ENCODE measurements at regions not wholly inside any gene's neighbourhood (a gene's known extent, or its start where the extent isn't known, plus 50 kb on each side); places are given as distances from the start of the nearest gene placed in this dataset.
A peak's percentile ranks its signal among the peaks of the same experiment; 100 is the strongest.

GRCh38 chr9:120291050-120291449 is 288.9 kb downstream of the CDK5RAP2 start:
- H3K36me3 Mint-ChIP-seq (ENCODE audit: low read depth): no peaks in the 10 kb centered on the region
- no peak for DNase-seq
- peaks cover 6% of the 10 kb centered on the region for H3K9me3 Mint-ChIP-seq
- no peak for TF ChIP-seq CTCF (IDR thresholded peaks at IDR 0.05)
- H3K27me3 Mint-ChIP-seq (ENCODE audit: low read depth, poor library complexity): peaks cover 6% of the 10 kb centered on the region
- H3K27ac Mint-ChIP-seq: no peak overlapping the region
- no peaks in the 10 kb centered on the region for H3K4me1 Mint-ChIP-seq
- no peak overlapping the region for H3K4me3 Mint-ChIP-seq

GRCh38 chr9:120289990-120290975 is 289.7 kb downstream of the CDK5RAP2 start:
- H3K4me1 Mint-ChIP-seq: no peaks in the 10 kb centered on the region
- H3K36me3 Mint-ChIP-seq (ENCODE audit: low read depth): no peaks in the 10 kb centered on the region
- no peak for TF ChIP-seq CTCF (IDR thresholded peaks at IDR 0.05)
- H3K27ac Mint-ChIP-seq: no peak overlapping the region
- H3K4me3 Mint-ChIP-seq: no peak overlapping the region
- no peak for DNase-seq
- peaks cover 5% of the 10 kb centered on the region for H3K9me3 Mint-ChIP-seq
- peaks cover 9% of the 10 kb centered on the region for H3K27me3 Mint-ChIP-seq (ENCODE audit: low read depth, poor library complexity)

- peaks cover 12% of the 10 kb centered on the region for H3K27me3 Mint-ChIP-seq (ENCODE audit: low read depth, poor library complexity)
- peaks cover 10% of the 10 kb centered on the region for H3K4me1 Mint-ChIP-seq
- no peak for TF ChIP-seq CTCF (IDR thresholded peaks at IDR 0.05)
- no peaks in the 10 kb centered on the region for H3K36me3 Mint-ChIP-seq (ENCODE audit: low read depth)
- no peak for DNase-seq
- H3K4me3 Mint-ChIP-seq: no peak overlapping the region
- H3K27ac Mint-ChIP-seq: no peak overlapping the region
- H3K9me3 Mint-ChIP-seq: peaks cover 7% of the 10 kb centered on the region
These were observed 290.9 kb downstream of the CDK5RAP2 start for GRCh38 chr9:120289098-120289497.

GRCh38 chr9:120286530-120286929 is 293.4 kb downstream of the CDK5RAP2 start:
- no peak for DNase-seq
- H3K27me3 Mint-ChIP-seq (ENCODE audit: low read depth, poor library complexity): peaks cover 20% of the 10 kb centered on the region
- peaks cover 15% of the 10 kb centered on the region for H3K9me3 Mint-ChIP-seq
- no peak overlapping the region for H3K27ac Mint-ChIP-seq
- no peaks in the 10 kb centered on the region for H3K36me3 Mint-ChIP-seq (ENCODE audit: low read depth)
- no peak for TF ChIP-seq CTCF (IDR thresholded peaks at IDR 0.05)
- H3K4me3 Mint-ChIP-seq: no peak overlapping the region
- H3K4me1 Mint-ChIP-seq: peaks cover 11% of the 10 kb centered on the region

GRCh38 chr9:120284821-120285220 is 295.1 kb downstream of the CDK5RAP2 start:
- no peaks in the 10 kb centered on the region for H3K36me3 Mint-ChIP-seq (ENCODE audit: low read depth)
- peaks cover 11% of the 10 kb centered on the region for H3K4me1 Mint-ChIP-seq
- no peak overlapping the region for H3K4me3 Mint-ChIP-seq
- H3K9me3 Mint-ChIP-seq: peaks cover 10% of the 10 kb centered on the region
- TF ChIP-seq CTCF (IDR thresholded peaks at IDR 0.05): no peak
- no peak for DNase-seq
- peaks cover 20% of the 10 kb centered on the region for H3K27me3 Mint-ChIP-seq (ENCODE audit: low read depth, poor library complexity)
- H3K27ac Mint-ChIP-seq: peak overlapping the region; percentile 69

- H3K27ac Mint-ChIP-seq: no peak overlapping the region
- H3K36me3 Mint-ChIP-seq (ENCODE audit: low read depth): no peaks in the 10 kb centered on the region
- no peak for TF ChIP-seq CTCF (IDR thresholded peaks at IDR 0.05)
- peaks cover 25% of the 10 kb centered on the region for H3K9me3 Mint-ChIP-seq
- no peak for DNase-seq
- peaks cover 17% of the 10 kb centered on the region for H3K27me3 Mint-ChIP-seq (ENCODE audit: low read depth, poor library complexity)
- no peak overlapping the region for H3K4me3 Mint-ChIP-seq
- H3K4me1 Mint-ChIP-seq: peaks cover 11% of the 10 kb centered on the region
These were observed 298.3 kb downstream of the CDK5RAP2 start for GRCh38 chr9:120281665-120282064.

Measured in nephron progenitor cell (in vitro differentiated cells).